ENCODE measurements at regions not wholly inside any gene's neighbourhood (a gene's known extent, or its start where the extent isn't known, plus 50 kb on each side); places are given as distances from the start of the nearest gene placed in this dataset.

DNA sequence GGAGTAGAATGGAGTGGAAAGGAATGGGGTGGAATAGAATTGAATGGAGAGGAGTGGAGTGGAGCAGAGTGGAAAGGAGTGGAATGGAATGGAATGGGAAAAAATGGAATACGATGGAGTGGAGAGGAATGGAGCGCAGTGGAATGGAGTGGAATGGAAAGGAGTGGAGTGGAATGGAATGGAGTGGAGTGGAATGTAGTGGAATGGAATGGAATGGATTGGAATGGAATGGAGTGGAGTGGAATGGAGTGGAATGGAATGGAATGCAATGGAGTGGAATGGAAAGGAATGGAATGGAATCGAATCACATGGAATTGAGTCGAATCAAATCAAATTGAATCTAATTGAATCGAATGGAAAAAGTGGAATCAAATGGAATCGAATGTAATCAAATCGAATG is 1016.1 kb downstream of the CDY1 start:
- no peak for TF ChIP-seq POLR2A (IDR thresholded peaks at IDR 0.05; ENCODE audit: low read depth)
- no peak for TF ChIP-seq POLR2AphosphoS5 (IDR thresholded peaks at IDR 0.05)
- TF ChIP-seq, protein P1, sequence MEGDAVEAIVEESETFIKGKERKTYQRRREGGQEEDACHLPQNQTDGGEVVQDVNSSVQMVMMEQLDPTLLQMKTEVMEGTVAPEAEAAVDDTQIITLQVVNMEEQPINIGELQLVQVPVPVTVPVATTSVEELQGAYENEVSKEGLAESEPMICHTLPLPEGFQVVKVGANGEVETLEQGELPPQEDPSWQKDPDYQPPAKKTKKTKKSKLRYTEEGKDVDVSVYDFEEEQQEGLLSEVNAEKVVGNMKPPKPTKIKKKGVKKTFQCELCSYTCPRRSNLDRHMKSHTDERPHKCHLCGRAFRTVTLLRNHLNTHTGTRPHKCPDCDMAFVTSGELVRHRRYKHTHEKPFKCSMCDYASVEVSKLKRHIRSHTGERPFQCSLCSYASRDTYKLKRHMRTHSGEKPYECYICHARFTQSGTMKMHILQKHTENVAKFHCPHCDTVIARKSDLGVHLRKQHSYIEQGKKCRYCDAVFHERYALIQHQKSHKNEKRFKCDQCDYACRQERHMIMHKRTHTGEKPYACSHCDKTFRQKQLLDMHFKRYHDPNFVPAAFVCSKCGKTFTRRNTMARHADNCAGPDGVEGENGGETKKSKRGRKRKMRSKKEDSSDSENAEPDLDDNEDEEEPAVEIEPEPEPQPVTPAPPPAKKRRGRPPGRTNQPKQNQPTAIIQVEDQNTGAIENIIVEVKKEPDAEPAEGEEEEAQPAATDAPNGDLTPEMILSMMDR (IDR thresholded peaks at IDR 0.05) = no peak
- TF ChIP-seq EP300 (IDR thresholded peaks at IDR 0.05) = no peak

All from esophagus muscularis mucosa (tissue), 4 donors.